Dendritic cell treated with granulocyte-macrophage colony-stimulating factor and Interleukin-4, amounts not matched to agents 40 ng/mL and 50 ng/mL, for 4 days (primary cell): ENCODE measurements at regions not wholly inside any gene's neighbourhood (a gene's known extent, or its start where the extent isn't known, plus 50 kb on each side); places are given as distances from the start of the nearest gene placed in this dataset.

Source experiments
- H3K27ac Mint-ChIP-seq: one replicate; pipeline ENCODE4 v1.8.0; 2022; ENCODE audit warnings: mild to moderate bottlenecking, mixed read lengths
- H3K27me3 Mint-ChIP-seq: one replicate; pipeline ENCODE4 v1.8.0; 2022; ENCODE audit warnings: mild to moderate bottlenecking, mixed read lengths
- H3K36me3 Mint-ChIP-seq: one replicate; pipeline ENCODE4 v1.8.0; 2022; ENCODE audit warnings: low read depth, mixed read lengths
- H3K4me1 Mint-ChIP-seq: one replicate; pipeline ENCODE4 v1.8.0; 2022; ENCODE audit warnings: low read depth, mixed read lengths
- H3K4me3 Mint-ChIP-seq: one replicate; pipeline ENCODE4 v1.8.0; 2022; ENCODE audit warnings: mild to moderate bottlenecking, moderate library complexity, mixed read lengths
- H3K9me3 Mint-ChIP-seq: one replicate; pipeline ENCODE4 v1.8.0; 2022; ENCODE audit warnings: mixed read lengths
- intact Hi-C: fragments of 100-400 bp; cut with micrococcal nuclease; formaldehyde crosslinking; loops from one replicate; pipeline ENCODE4 v1.15.0; 2022

GRCh38 chr9:118262191-118262590, 558.0 kb downstream of the TLR4 start:
- Mint-ChIP-seq H3K4me1 (no peaks in the 10 kb centered on the region), H3K9me3 (peaks cover 29% of the 10 kb centered on the region), H3K36me3 (no peaks in the 10 kb centered on the region), H3K4me3 (no peak overlapping the region), H3K27ac (no peak overlapping the region), H3K27me3 (no peaks in the 10 kb centered on the region)
- intact Hi-C loops, result no loop called here

DNA sequence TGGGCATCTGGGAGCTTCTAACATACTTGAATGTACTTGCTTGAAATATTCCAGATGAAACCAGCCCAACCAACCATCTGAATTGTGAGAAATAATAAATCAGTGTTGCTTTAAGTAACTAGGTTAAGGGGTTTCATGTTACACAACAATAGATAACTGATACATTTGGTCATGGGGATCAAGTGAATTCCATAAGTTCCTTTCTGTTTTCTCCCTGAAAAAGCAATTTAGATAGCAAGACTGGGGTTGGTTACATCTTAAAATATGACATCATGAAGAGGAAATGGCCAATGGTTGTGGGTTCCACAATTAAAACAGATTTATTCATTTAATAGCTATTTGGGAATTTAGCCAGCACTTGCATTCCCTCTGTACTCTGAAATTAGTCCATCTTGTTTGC, 559.7 kb downstream of the TLR4 start:
- intact Hi-C loops, result no loop called here
- no peak overlapping the region for H3K4me3 Mint-ChIP-seq
- H3K4me1 Mint-ChIP-seq, result no peaks in the 10 kb centered on the region
- no peaks in the 10 kb centered on the region for H3K36me3 Mint-ChIP-seq
- H3K27me3 Mint-ChIP-seq, result no peaks in the 10 kb centered on the region
- no peak overlapping the region for H3K27ac Mint-ChIP-seq
- H3K9me3 Mint-ChIP-seq, result peaks cover 29% of the 10 kb centered on the region

- Mint-ChIP-seq H3K9me3 (no peaks in the 10 kb centered on the region), H3K27me3 (no peaks in the 10 kb centered on the region), H3K4me1 (no peaks in the 10 kb centered on the region), H3K4me3 (no peak overlapping the region), H3K36me3 (no peaks in the 10 kb centered on the region), H3K27ac (no peak overlapping the region)
- intact Hi-C loops, result no loop called here
Measured at GRCh38 chr9:118268046-118268445, 563.8 kb downstream of the TLR4 start.

GRCh38 chr9:118269623-118270022, 565.4 kb downstream of the TLR4 start:
- no peaks in the 10 kb centered on the region for H3K4me1 Mint-ChIP-seq
- H3K4me3 Mint-ChIP-seq, result no peak overlapping the region
- no peaks in the 10 kb centered on the region for H3K36me3 Mint-ChIP-seq
- intact Hi-C loops, result no loop called here
- no peak overlapping the region for H3K27ac Mint-ChIP-seq
- no peaks in the 10 kb centered on the region for H3K27me3 Mint-ChIP-seq
- H3K9me3 Mint-ChIP-seq, result no peaks in the 10 kb centered on the region

DNA sequence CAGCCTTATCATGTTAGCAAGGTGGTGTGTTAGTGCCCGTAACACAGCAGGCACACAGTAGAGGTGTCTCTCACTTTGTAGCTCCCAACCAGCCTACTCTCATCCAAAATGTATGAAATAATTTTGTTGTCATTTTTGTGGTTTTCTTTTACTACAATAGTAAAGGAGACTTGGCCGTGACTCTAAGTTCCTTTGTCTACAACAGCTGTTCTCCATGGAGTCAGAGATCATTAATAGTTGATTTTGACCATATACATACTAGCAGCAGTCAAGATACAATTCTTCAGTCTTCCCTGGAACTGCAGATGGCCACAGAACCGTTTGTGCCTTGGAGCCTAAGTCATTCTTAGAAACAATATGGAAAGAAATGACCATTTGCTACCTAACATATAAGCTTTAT, 567.1 kb downstream of the TLR4 start:
- Mint-ChIP-seq H3K4me3 (no peak overlapping the region), H3K9me3 (no peaks in the 10 kb centered on the region), H3K36me3 (no peaks in the 10 kb centered on the region), H3K27me3 (no peaks in the 10 kb centered on the region), H3K4me1 (no peaks in the 10 kb centered on the region), H3K27ac (no peak overlapping the region)
- intact Hi-C loops, result no loop called here

DNA sequence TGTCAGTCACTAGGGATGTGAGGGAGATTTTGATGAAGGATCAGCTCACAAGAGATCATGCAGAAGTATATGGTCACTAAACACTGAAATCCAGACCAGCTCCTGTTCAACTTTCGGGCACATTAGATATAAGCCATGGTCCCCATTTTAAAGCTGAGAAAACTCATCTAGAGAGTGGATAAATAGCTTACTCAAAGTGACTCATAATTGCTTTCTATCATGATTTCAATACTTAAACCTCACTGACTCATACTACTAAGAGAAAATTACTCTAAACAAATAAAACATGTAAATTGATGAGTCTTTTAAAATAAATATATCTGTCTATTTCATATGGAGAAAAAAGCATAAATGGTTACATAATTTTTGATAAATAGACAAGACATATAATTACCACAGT, 567.7 kb downstream of the TLR4 start:
- Mint-ChIP-seq H3K9me3 (no peaks in the 10 kb centered on the region), H3K4me3 (no peak overlapping the region), H3K27me3 (no peaks in the 10 kb centered on the region), H3K36me3 (no peaks in the 10 kb centered on the region), H3K4me1 (no peaks in the 10 kb centered on the region), H3K27ac (no peak overlapping the region)
- intact Hi-C loops, result no loop called here

GRCh38 chr9:118273048-118273447, 568.8 kb downstream of the TLR4 start:
- H3K36me3 Mint-ChIP-seq, result no peaks in the 10 kb centered on the region
- H3K27me3 Mint-ChIP-seq, result no peaks in the 10 kb centered on the region
- no peaks in the 10 kb centered on the region for H3K9me3 Mint-ChIP-seq
- no peak overlapping the region for H3K4me3 Mint-ChIP-seq
- H3K27ac Mint-ChIP-seq, result no peak overlapping the region
- no peaks in the 10 kb centered on the region for H3K4me1 Mint-ChIP-seq
- intact Hi-C loops, result no loop called here

GRCh38 chr9:118276784-118277183, 572.6 kb downstream of the TLR4 start:
- intact Hi-C loops, result no loop called here
- H3K27me3 Mint-ChIP-seq, result no peaks in the 10 kb centered on the region
- H3K4me3 Mint-ChIP-seq, result no peak overlapping the region
- no peaks in the 10 kb centered on the region for H3K36me3 Mint-ChIP-seq
- no peak overlapping the region for H3K27ac Mint-ChIP-seq
- H3K4me1 Mint-ChIP-seq, result no peaks in the 10 kb centered on the region
- no peaks in the 10 kb centered on the region for H3K9me3 Mint-ChIP-seq

- H3K27ac Mint-ChIP-seq, result no peak overlapping the region
- no peak overlapping the region for H3K4me3 Mint-ChIP-seq
- H3K27me3 Mint-ChIP-seq, result no peaks in the 10 kb centered on the region
- H3K9me3 Mint-ChIP-seq, result no peaks in the 10 kb centered on the region
- intact Hi-C loops, result no loop called here
- no peaks in the 10 kb centered on the region for H3K4me1 Mint-ChIP-seq
- H3K36me3 Mint-ChIP-seq, result no peaks in the 10 kb centered on the region
Measured at GRCh38 chr9:118281772-118282171, 577.6 kb downstream of the TLR4 start.

GRCh38 chr9:118283488-118283887, 579.3 kb downstream of the TLR4 start:
- H3K27me3 Mint-ChIP-seq, result no peaks in the 10 kb centered on the region
- intact Hi-C loops, result no loop called here
- H3K4me1 Mint-ChIP-seq, result no peaks in the 10 kb centered on the region

GRCh38 chr9:118290116-118290515, 585.9 kb downstream of the TLR4 start:
- no peaks in the 10 kb centered on the region for H3K4me1 Mint-ChIP-seq
- no peak overlapping the region for H3K4me3 Mint-ChIP-seq
- H3K27ac Mint-ChIP-seq, result no peak overlapping the region
- H3K27me3 Mint-ChIP-seq, result no peaks in the 10 kb centered on the region
- no peaks in the 10 kb centered on the region for H3K9me3 Mint-ChIP-seq
- H3K36me3 Mint-ChIP-seq, result no peaks in the 10 kb centered on the region
- intact Hi-C loops, result no loop called here

More at GRCh38 chr9:118283488-118283887, 579.3 kb downstream of the TLR4 start:
- Mint-ChIP-seq H3K4me3 (no peak overlapping the region), H3K9me3 (no peaks in the 10 kb centered on the region), H3K36me3 (no peaks in the 10 kb centered on the region), H3K27ac (no peak overlapping the region)

DNA sequence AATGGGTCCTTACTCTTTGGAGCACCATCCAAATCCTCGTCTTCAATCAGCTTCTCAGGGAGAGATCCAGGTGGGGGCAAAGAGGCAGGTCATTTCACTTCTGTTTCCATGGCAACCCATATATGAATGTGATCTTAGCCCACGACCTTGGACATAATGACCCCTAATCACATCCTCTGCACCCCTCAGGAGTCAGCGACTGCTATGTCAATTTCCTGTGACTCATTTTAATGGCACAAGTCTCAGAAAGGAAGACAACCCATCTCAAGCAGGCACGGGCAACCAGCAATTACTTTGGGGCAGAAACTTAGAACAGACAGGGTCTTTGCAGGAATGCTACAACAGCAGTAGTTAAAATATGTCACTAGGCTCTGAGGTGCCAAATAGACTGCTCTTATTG, 591.2 kb downstream of the TLR4 start:
- H3K36me3 Mint-ChIP-seq, result no peaks in the 10 kb centered on the region
- intact Hi-C loops, result no loop called here
- no peak overlapping the region for H3K27ac Mint-ChIP-seq
- no peaks in the 10 kb centered on the region for H3K27me3 Mint-ChIP-seq
- no peaks in the 10 kb centered on the region for H3K9me3 Mint-ChIP-seq
- H3K4me3 Mint-ChIP-seq, result no peak overlapping the region
- no peaks in the 10 kb centered on the region for H3K4me1 Mint-ChIP-seq

DNA sequence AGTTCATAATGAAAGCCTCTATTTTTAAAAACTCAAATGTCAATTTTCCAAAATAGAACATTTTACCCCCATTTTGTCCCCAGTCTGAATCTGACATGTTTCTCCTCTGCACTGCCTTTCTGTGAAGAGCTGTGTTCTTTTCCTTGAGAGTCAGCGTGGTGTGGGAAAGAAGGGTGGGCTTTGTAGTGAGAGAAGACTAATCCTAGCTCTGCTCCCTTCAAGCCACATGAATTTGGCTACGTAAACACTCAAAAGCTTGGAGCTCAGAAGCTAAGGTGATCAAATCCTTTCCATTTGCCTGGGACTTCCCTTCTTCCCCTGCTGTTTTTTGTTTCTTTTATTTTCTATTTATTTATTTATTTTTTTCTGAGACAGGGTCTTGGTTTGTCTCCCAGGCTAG, 598.5 kb downstream of the TLR4 start:
- no peaks in the 10 kb centered on the region for H3K9me3 Mint-ChIP-seq
- no peak overlapping the region for H3K4me3 Mint-ChIP-seq
- H3K27me3 Mint-ChIP-seq, result no peaks in the 10 kb centered on the region
- no peaks in the 10 kb centered on the region for H3K4me1 Mint-ChIP-seq
- no peak overlapping the region for H3K27ac Mint-ChIP-seq
- H3K36me3 Mint-ChIP-seq, result no peaks in the 10 kb centered on the region
- intact Hi-C loops, result no loop called here

GRCh38 chr9:118303216-118303615, 599.0 kb downstream of the TLR4 start:
- H3K9me3 Mint-ChIP-seq, result no peaks in the 10 kb centered on the region
- H3K27ac Mint-ChIP-seq, result no peak overlapping the region
- no peaks in the 10 kb centered on the region for H3K36me3 Mint-ChIP-seq
- H3K4me1 Mint-ChIP-seq, result no peaks in the 10 kb centered on the region
- intact Hi-C loops, result no loop called here
- no peaks in the 10 kb centered on the region for H3K27me3 Mint-ChIP-seq
- H3K4me3 Mint-ChIP-seq, result no peak overlapping the region

DNA sequence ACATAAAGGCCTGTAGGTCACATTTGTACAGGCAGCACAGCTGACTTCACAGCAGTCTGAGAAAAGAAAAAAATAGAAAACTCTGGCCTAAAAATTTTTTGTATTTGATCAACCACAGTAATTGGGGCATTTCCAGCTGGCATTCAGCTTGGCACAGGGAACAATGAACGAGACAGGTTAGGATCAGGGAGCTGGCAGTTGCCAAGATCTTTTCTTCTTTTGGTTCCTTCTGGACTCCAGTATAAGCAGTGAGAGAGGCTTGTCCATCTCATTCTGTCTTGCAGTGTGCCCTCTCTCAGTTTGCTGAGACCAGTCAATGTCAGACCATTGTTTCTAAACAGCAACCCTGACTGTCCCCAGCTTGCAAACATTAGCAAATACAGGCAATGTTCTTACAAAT, 601.1 kb downstream of the TLR4 start:
- Mint-ChIP-seq H3K4me3 (no peak overlapping the region), H3K36me3 (no peaks in the 10 kb centered on the region), H3K27me3 (no peaks in the 10 kb centered on the region), H3K9me3 (no peaks in the 10 kb centered on the region), H3K4me1 (no peaks in the 10 kb centered on the region), H3K27ac (no peak overlapping the region)
- intact Hi-C loops, result no loop called here

GRCh38 chr9:118306801-118307200, 602.6 kb downstream of the TLR4 start:
- H3K9me3 Mint-ChIP-seq, result no peaks in the 10 kb centered on the region
- no peaks in the 10 kb centered on the region for H3K4me1 Mint-ChIP-seq
- no peaks in the 10 kb centered on the region for H3K36me3 Mint-ChIP-seq
- H3K27me3 Mint-ChIP-seq, result no peaks in the 10 kb centered on the region
- intact Hi-C loops, result no loop called here
- no peak overlapping the region for H3K4me3 Mint-ChIP-seq
- H3K27ac Mint-ChIP-seq, result no peak overlapping the region
